ENCODE measurements at regions not wholly inside any gene's neighbourhood (a gene's known extent, or its start where the extent isn't known, plus 50 kb on each side); places are given as distances from the start of the nearest gene placed in this dataset.

DNA sequence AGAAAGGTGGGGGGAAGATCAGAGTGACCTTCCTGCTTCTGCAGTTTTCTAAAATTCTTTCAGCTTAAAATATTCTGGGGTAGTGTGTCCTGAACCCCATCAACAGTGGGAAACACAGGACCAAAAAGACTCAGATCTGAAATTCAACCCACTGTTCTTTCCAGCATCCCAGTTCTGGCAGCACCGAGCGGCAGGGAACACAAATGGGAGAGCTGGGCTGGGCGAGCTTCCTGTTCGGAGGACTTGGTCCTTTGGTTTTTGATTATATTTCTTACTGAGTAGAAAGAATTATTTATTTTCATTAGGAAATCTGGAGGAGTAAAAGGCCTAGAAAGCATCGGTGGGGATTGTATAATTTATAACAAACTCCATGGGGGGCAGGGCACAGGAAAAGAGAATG lies 239.1 kb downstream of the COG6 start:
- H3K27me3 ChIP-seq (ENCODE audit: control insufficient read depth in 1 of 2, insufficient read depth in 2 of 2, low read length in 2 of 2) = no peaks in the 10 kb centered on the region
- H3K27ac ChIP-seq (ENCODE audit: low read depth in 1 of 2, low read length in 2 of 2) = no peak overlapping the region
- H3K9me3 ChIP-seq (ENCODE audit: control insufficient read depth in 1 of 2, insufficient read depth in 1 of 2, low read length in 2 of 2) = no peaks in the 10 kb centered on the region
- TF ChIP-seq, protein P1, sequence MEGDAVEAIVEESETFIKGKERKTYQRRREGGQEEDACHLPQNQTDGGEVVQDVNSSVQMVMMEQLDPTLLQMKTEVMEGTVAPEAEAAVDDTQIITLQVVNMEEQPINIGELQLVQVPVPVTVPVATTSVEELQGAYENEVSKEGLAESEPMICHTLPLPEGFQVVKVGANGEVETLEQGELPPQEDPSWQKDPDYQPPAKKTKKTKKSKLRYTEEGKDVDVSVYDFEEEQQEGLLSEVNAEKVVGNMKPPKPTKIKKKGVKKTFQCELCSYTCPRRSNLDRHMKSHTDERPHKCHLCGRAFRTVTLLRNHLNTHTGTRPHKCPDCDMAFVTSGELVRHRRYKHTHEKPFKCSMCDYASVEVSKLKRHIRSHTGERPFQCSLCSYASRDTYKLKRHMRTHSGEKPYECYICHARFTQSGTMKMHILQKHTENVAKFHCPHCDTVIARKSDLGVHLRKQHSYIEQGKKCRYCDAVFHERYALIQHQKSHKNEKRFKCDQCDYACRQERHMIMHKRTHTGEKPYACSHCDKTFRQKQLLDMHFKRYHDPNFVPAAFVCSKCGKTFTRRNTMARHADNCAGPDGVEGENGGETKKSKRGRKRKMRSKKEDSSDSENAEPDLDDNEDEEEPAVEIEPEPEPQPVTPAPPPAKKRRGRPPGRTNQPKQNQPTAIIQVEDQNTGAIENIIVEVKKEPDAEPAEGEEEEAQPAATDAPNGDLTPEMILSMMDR (IDR thresholded peaks at IDR 0.05) = no peak
- Mint-ChIP-seq H3K27me3 (no peaks in the 10 kb centered on the region), H3K4me1 (ENCODE audit: low read depth) (peaks cover 46% of the 10 kb centered on the region), H3K4me3 (no peak overlapping the region), H3K27ac (peak overlapping the region; percentile 22), H3K9me3 (no peaks in the 10 kb centered on the region), H3K36me3 (ENCODE audit: low read depth) (no peaks in the 10 kb centered on the region)
- intact Hi-C loops (cut with DNase I, micrococcal nuclease) = no loop called here
- H3K36me3 ChIP-seq (ENCODE audit: insufficient read depth, low read length) = no peaks in the 10 kb centered on the region
- ChIA-PET POLR2A (interaction anchor here (0.9 kb wide), 1 partner anchor 13 kb away, joined by 3 read pairs; no protein-coding TSS in a partner anchor), CTCF (no interaction called here)
- no peak overlapping the region for H3K4me3 ChIP-seq (ENCODE audit: low read length)
- ATAC-seq (ENCODE audit: poor library complexity) (no peak), DNase-seq (no peak)
- peaks cover 16% of the 10 kb centered on the region for H3K4me1 ChIP-seq (ENCODE audit: insufficient read depth, low read length)

DNA sequence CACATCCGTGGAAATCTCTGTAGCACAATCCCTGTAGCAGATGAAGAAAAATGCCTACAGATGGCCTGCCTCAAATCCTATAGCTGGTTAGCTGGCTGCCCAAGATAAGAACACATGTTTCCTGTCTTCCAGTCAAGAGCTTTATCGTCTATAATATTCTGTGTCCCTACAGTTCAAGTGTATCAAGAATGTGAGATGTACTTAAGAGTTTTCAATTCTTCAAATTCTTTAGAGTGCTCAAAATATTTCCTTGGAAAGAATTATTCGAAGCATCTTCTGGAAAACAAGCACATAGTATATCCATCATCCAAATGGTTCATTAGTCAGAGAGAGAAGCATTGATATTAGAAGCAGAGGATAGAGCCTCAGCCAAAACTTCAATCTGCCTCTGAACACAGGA lies 239.8 kb downstream of the COG6 start:
- Histone ChIP-seq H3K9me3 (ENCODE audit: control insufficient read depth in 1 of 2, insufficient read depth in 1 of 2, low read length in 2 of 2) (no peaks in the 10 kb centered on the region), H3K4me3 (ENCODE audit: low read length) (no peak overlapping the region), H3K4me1 (ENCODE audit: insufficient read depth, low read length) (peaks cover 16% of the 10 kb centered on the region), H3K27ac (ENCODE audit: low read depth in 1 of 2, low read length in 2 of 2) (no peak overlapping the region), H3K36me3 (ENCODE audit: insufficient read depth, low read length) (no peaks in the 10 kb centered on the region), H3K27me3 (ENCODE audit: control insufficient read depth in 1 of 2, insufficient read depth in 2 of 2, low read length in 2 of 2) (no peaks in the 10 kb centered on the region)
- Mint-ChIP-seq H3K9me3 (no peaks in the 10 kb centered on the region), H3K4me1 (ENCODE audit: low read depth) (peaks cover 46% of the 10 kb centered on the region), H3K4me3 (no peak overlapping the region), H3K27me3 (no peaks in the 10 kb centered on the region), H3K27ac (no peak overlapping the region), H3K36me3 (ENCODE audit: low read depth) (no peaks in the 10 kb centered on the region)
- ChIA-PET POLR2A (interaction anchor here (0.9 kb wide), 1 partner anchor 14 kb away, joined by 3 read pairs; no protein-coding TSS in a partner anchor), CTCF (no interaction called here)
- TF ChIP-seq, protein P1 (IDR thresholded peaks at IDR 0.05) = no peak
- ATAC-seq (ENCODE audit: poor library complexity) (no peak), DNase-seq (no peak)
- intact Hi-C loops (cut with DNase I, micrococcal nuclease) = no loop called here

DNA sequence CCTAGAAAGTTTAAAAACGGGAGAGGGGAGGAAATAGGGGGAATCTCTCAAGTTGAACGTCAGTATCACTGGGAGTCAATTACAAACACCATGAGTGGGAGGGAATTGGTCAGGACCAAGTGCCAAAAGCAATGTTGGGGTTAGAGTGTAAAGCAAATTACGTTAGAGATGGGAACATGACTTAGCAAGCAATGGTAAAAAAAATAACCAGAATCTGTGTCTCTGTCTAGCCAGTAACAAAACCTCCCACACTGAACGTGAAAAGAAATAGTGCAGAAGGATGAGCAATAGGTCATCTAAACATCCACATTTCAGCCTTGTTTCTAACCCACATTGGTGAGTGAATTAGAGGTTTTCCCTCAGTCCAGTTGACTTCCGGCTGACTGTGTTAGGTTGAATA lies 242.2 kb downstream of the COG6 start:
- DNase-seq = no peak
- POLR2A ChIA-PET = no interaction called here
- Mint-ChIP-seq H3K27ac (no peak overlapping the region), H3K4me1 (ENCODE audit: low read depth) (peaks cover 26% of the 10 kb centered on the region), H3K36me3 (ENCODE audit: low read depth) (no peaks in the 10 kb centered on the region), H3K9me3 (no peaks in the 10 kb centered on the region), H3K27me3 (no peaks in the 10 kb centered on the region), H3K4me3 (no peak overlapping the region)
- no peaks in the 10 kb centered on the region for H3K27me3 ChIP-seq (ENCODE audit: control insufficient read depth in 1 of 2, insufficient read depth in 2 of 2, low read length in 2 of 2)
- intact Hi-C loops (cut with DNase I, micrococcal nuclease) = no loop called here
- no peaks in the 10 kb centered on the region for H3K36me3 ChIP-seq (ENCODE audit: insufficient read depth, low read length)
- TF ChIP-seq, protein P1 (IDR thresholded peaks at IDR 0.05) = no peak
- peaks cover 12% of the 10 kb centered on the region for H3K4me1 ChIP-seq (ENCODE audit: insufficient read depth, low read length)
- H3K9me3 ChIP-seq (ENCODE audit: control insufficient read depth in 1 of 2, insufficient read depth in 1 of 2, low read length in 2 of 2) = no peaks in the 10 kb centered on the region
- H3K4me3 ChIP-seq (ENCODE audit: low read length) = no peak overlapping the region
- no peak overlapping the region for H3K27ac ChIP-seq (ENCODE audit: low read depth in 1 of 2, low read length in 2 of 2)
- CTCF ChIA-PET = no interaction called here
- no peak for ATAC-seq (ENCODE audit: poor library complexity)
